ENCODE measurements at regions not wholly inside any gene's neighbourhood (a gene's known extent, or its start where the extent isn't known, plus 50 kb on each side); places are given as distances from the start of the nearest gene placed in this dataset.

DNA sequence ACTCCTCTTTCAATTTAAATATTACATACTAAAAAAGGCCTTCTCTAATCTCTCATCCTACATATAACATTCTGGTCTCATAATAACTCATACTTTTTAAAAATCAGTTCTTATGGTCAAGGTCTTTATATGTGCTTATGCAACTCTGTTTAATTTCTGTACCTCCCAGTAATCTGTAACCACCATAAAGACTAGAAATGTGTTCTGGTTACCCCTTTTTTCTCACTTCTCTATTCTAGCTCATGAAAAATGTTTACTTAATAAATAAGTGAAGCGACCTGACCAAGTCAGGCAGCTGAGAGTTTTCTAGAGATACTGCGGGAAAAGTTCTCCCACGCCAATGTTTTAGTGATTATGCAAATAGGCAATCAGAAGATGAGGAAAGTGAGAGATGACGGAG is 548.8 kb upstream of the FAM241A start:
- Mint-ChIP-seq H3K9me3 (ENCODE audit: low read depth) (no peaks in the 10 kb centered on the region), H3K27me3 (ENCODE audit: low read depth) (peaks cover 7% of the 10 kb centered on the region), H3K4me3 (ENCODE audit: unreplicated experiment) (no peak overlapping the region), H3K4me1 (ENCODE audit: low read depth) (no peaks in the 10 kb centered on the region), H3K36me3 (ENCODE audit: low read depth) (no peaks in the 10 kb centered on the region), H3K27ac (ENCODE audit: unreplicated experiment) (no peak overlapping the region)
- no peak for DNase-seq (ENCODE audit: low spot score)
- TF ChIP-seq, protein P1, sequence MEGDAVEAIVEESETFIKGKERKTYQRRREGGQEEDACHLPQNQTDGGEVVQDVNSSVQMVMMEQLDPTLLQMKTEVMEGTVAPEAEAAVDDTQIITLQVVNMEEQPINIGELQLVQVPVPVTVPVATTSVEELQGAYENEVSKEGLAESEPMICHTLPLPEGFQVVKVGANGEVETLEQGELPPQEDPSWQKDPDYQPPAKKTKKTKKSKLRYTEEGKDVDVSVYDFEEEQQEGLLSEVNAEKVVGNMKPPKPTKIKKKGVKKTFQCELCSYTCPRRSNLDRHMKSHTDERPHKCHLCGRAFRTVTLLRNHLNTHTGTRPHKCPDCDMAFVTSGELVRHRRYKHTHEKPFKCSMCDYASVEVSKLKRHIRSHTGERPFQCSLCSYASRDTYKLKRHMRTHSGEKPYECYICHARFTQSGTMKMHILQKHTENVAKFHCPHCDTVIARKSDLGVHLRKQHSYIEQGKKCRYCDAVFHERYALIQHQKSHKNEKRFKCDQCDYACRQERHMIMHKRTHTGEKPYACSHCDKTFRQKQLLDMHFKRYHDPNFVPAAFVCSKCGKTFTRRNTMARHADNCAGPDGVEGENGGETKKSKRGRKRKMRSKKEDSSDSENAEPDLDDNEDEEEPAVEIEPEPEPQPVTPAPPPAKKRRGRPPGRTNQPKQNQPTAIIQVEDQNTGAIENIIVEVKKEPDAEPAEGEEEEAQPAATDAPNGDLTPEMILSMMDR (IDR thresholded peaks at IDR 0.05): no peak

DNA sequence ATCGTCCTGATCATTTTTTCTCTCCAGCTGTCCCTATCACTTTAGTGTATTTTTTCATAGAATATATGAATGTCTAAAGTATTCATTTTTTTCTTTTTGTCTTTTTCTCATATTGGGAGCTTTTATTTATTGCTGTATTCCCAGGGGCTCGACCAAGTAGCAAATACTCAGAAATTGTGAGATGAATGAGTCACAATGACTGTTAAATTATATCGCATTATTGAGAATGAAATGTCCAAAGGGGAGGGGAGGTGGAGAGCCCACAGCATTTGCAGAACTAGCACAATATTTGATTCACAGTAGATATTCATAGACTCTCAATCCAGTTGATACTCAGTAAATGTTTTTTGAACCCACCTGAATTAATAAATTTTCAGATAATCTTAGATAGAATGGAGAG is 543.6 kb upstream of the FAM241A start:
- Mint-ChIP-seq H3K27me3 (ENCODE audit: low read depth) (peaks cover 26% of the 10 kb centered on the region), H3K36me3 (ENCODE audit: low read depth) (no peaks in the 10 kb centered on the region), H3K27ac (ENCODE audit: unreplicated experiment) (no peak overlapping the region), H3K4me1 (ENCODE audit: low read depth) (no peaks in the 10 kb centered on the region), H3K9me3 (ENCODE audit: low read depth) (no peaks in the 10 kb centered on the region), H3K4me3 (ENCODE audit: unreplicated experiment) (no peak overlapping the region)
- TF ChIP-seq, protein P1 (IDR thresholded peaks at IDR 0.05): no peak
- no peak for DNase-seq (ENCODE audit: low spot score)

DNA sequence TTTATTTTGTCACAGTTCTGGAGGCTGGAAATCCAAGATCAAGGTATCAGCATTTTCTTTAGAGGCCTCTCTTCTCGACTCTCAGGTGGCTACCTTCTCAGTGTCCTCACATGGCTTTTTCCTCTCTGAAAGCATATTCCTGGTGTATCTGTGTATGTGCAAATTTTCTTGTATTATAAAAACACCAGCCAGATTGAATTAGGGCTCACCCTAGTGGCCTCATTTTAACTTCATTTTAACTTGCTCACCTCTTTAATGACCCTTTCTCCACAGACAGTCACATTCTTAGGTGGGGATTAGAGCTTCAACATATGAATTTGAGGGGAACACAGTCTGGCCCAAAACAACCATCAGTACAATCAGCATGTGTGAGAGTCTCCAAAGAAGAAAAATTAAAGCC is 542.4 kb upstream of the FAM241A start:
- DNase-seq (ENCODE audit: low spot score): no peak
- peaks cover 31% of the 10 kb centered on the region for H3K27me3 Mint-ChIP-seq (ENCODE audit: low read depth)
- no peak overlapping the region for H3K4me3 Mint-ChIP-seq (ENCODE audit: unreplicated experiment)
- no peak overlapping the region for H3K27ac Mint-ChIP-seq (ENCODE audit: unreplicated experiment)
- TF ChIP-seq, protein P1 (IDR thresholded peaks at IDR 0.05): no peak
- H3K4me1 Mint-ChIP-seq (ENCODE audit: low read depth): no peaks in the 10 kb centered on the region
- H3K9me3 Mint-ChIP-seq (ENCODE audit: low read depth): no peaks in the 10 kb centered on the region
- H3K36me3 Mint-ChIP-seq (ENCODE audit: low read depth): no peaks in the 10 kb centered on the region

DNA sequence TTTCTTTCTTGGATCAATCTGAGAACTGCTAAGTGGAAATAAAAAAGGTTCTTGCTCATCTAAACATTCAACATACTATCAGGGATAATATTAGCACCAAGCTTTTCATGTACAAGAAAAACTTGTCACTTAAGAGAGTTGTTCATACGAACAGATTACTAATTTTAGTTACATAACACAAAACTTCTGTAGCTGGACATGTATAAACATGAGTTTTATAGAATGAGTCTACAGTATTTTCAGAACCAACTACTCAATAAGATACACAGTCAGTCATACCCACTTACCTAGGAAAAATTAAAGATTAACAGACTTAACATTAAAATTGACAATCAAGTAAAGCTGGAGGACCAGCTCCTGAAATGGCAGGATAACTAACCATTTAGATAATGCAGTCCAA is 540.1 kb upstream of the FAM241A start:
- Mint-ChIP-seq H3K27me3 (ENCODE audit: low read depth) (peaks cover 34% of the 10 kb centered on the region), H3K4me3 (ENCODE audit: unreplicated experiment) (no peak overlapping the region)

DNA sequence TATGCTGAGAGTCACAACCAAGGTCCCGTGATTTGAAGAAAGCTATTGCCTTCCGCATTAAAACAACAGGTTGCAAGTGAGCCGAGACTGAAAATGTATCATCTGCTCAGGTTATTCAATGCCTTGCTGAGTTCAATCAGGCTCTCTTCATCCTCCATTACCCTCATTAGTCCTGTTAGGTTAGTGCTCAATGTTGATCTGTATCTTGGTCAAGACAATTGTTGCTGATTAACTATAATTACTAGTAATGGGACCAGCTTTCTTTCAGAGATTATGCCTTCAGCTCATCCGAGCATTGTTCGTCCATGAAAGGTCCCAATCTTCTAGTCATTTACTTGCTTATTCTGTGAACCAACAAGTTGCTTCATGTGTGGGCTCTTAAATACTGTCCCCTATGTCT is 534.6 kb upstream of the FAM241A start:
- Mint-ChIP-seq H3K4me3 (ENCODE audit: unreplicated experiment) (no peak overlapping the region), H3K9me3 (ENCODE audit: low read depth) (no peaks in the 10 kb centered on the region), H3K4me1 (ENCODE audit: low read depth) (no peaks in the 10 kb centered on the region), H3K36me3 (ENCODE audit: low read depth) (no peaks in the 10 kb centered on the region), H3K27ac (ENCODE audit: unreplicated experiment) (no peak overlapping the region), H3K27me3 (ENCODE audit: low read depth) (peaks cover 23% of the 10 kb centered on the region)
- no peak for DNase-seq (ENCODE audit: low spot score)
- TF ChIP-seq, protein P1 (IDR thresholded peaks at IDR 0.05): no peak

More for the DNA sequence above, 540.1 kb upstream of the FAM241A start:
- no peak for DNase-seq (ENCODE audit: low spot score)
- H3K36me3 Mint-ChIP-seq (ENCODE audit: low read depth): no peaks in the 10 kb centered on the region
- TF ChIP-seq, protein P1 (IDR thresholded peaks at IDR 0.05): no peak
- no peak overlapping the region for H3K27ac Mint-ChIP-seq (ENCODE audit: unreplicated experiment)
- no peaks in the 10 kb centered on the region for H3K4me1 Mint-ChIP-seq (ENCODE audit: low read depth)
- no peaks in the 10 kb centered on the region for H3K9me3 Mint-ChIP-seq (ENCODE audit: low read depth)
